OCI-LY1 (cell line): ENCODE measurements at regions not wholly inside any gene's neighbourhood (a gene's known extent, or its start where the extent isn't known, plus 50 kb on each side); places are given as distances from the start of the nearest gene placed in this dataset.

Experiments used
- H2AFZ ChIP-seq: fragments of 200-600 bp; sonication (generic), shearing (Covaris generic); 2 replicates; pipeline ENCODE4 v1.6.0; 2014; ENCODE audit warnings: antibody characterized with exemption, mild to moderate bottlenecking, low read length
- H3F3A ChIP-seq: fragments of 200-600 bp; sonication (generic), shearing (Covaris generic); 2 replicates; pipeline ENCODE4 v1.6.0; 2014; ENCODE audit warnings: mild to moderate bottlenecking, antibody characterized with exemption, low read length, moderate library complexity; ENCODE audit not compliant: insufficient read depth
- H3K27ac ChIP-seq: fragments of 200-600 bp; sonication (generic); 2 replicates; pipeline ENCODE4 v1.5.1; 2014; ENCODE audit warnings: low read length, mixed run types, mild to moderate bottlenecking, low read depth; ENCODE audit not compliant: poor library complexity, severe bottlenecking
- H3K27me3 ChIP-seq: fragments of 200-600 bp; sonication (generic); 2 replicates; pipeline ENCODE4 v1.6.0; 2014; ENCODE audit warnings: antibody characterized with exemption, mild to moderate bottlenecking, low read length, moderate library complexity; ENCODE audit not compliant: insufficient read depth
- H3K36me3 ChIP-seq: fragments of 200-600 bp; sonication (generic); 2 replicates; pipeline ENCODE4 v1.6.1; 2014; ENCODE audit warnings: mild to moderate bottlenecking, antibody characterized with exemption, low read length, moderate library complexity, mixed read lengths; ENCODE audit not compliant: insufficient read depth
- H3K4me1 ChIP-seq: fragments of 200-600 bp; sonication (generic); 2 replicates; pipeline ENCODE4 v1.5.1; 2014; ENCODE audit warnings: mild to moderate bottlenecking, low read length, moderate library complexity; ENCODE audit not compliant: insufficient read depth, severe bottlenecking
- H3K4me2 ChIP-seq: fragments of 200-600 bp; sonication (generic), shearing (Covaris generic); 2 replicates; pipeline ENCODE4 v1.6.1; 2014; ENCODE audit warnings: low read length
- H3K4me3 ChIP-seq: fragments of 200-600 bp; sonication (generic); 2 replicates; pipeline ENCODE4 v1.5.1; 2014; ENCODE audit warnings: low read length, low read depth, mild to moderate bottlenecking, mixed read lengths; ENCODE audit not compliant: poor library complexity, severe bottlenecking
- H3K79me2 ChIP-seq: fragments of 200-600 bp; shearing (Covaris generic); 2 replicates; pipeline ENCODE4 v1.6.1; 2016; ENCODE audit warnings: mixed run types, low read length, mixed read lengths; ENCODE audit not compliant: insufficient read depth
- H3K9ac ChIP-seq: fragments of 200-600 bp; sonication (generic), shearing (Covaris generic); 2 replicates; pipeline ENCODE4 v1.6.1; 2014; ENCODE audit warnings: mild to moderate bottlenecking, low read length, mixed read lengths
- H3K9me2 ChIP-seq: fragments of 200-600 bp; sonication (generic), shearing (Covaris generic); 2 replicates; pipeline ENCODE4 v1.6.1; 2014; ENCODE audit warnings: low read depth, mild to moderate bottlenecking, low read length, mixed read lengths
- H3K9me3 ChIP-seq: fragments of 200-600 bp; shearing (Covaris generic); 2 replicates; pipeline ENCODE4 v1.6.1; 2014; ENCODE audit warnings: low read length, mixed read lengths
- H4K20me1 ChIP-seq: fragments of 200-600 bp; sonication (generic), shearing (Covaris generic); 2 replicates; pipeline ENCODE4 v1.6.0; 2016; ENCODE audit warnings: mild to moderate bottlenecking, low read length; ENCODE audit not compliant: insufficient read depth
- CTCF ChIP-seq: fragments of 200-600 bp; sonication (generic), shearing (Covaris generic); IDR thresholded peaks from 2 replicates; pipeline ENCODE4 v1.5.1; 2017; ENCODE audit warnings: mild to moderate bottlenecking, antibody characterized with exemption, low read length, moderate library complexity, mixed read lengths
- EZH2 ChIP-seq: fragments of 200-600 bp; sonication (generic), shearing (Covaris generic); IDR thresholded peaks from 2 replicates; pipeline ENCODE4 v1.8.0; 2017; ENCODE audit warnings: borderline replicate concordance, mixed run types, mild to moderate bottlenecking, antibody characterized with exemption, low read length, moderate library complexity, mixed read lengths

GRCh38 chr3:99393961-99394360 is 244.4 kb upstream of the COL8A1 start:
- H2AFZ ChIP-seq, result no peak overlapping the region
- no peak overlapping the region for H3K4me2 ChIP-seq
- no peak overlapping the region for H3K9ac ChIP-seq
- H3K4me3 ChIP-seq, result no peak overlapping the region
- H3F3A ChIP-seq, result no peaks in the 10 kb centered on the region
- H3K27ac ChIP-seq, result no peak overlapping the region
- H3K9me2 ChIP-seq, result no peaks in the 10 kb centered on the region
- no peaks in the 10 kb centered on the region for H3K4me1 ChIP-seq
- H3K9me3 ChIP-seq, result no peaks in the 10 kb centered on the region
- no peak for TF ChIP-seq CTCF
- no peak for TF ChIP-seq EZH2
- H4K20me1 ChIP-seq, result no peaks in the 10 kb centered on the region
- no peaks in the 10 kb centered on the region for H3K79me2 ChIP-seq
- H3K27me3 ChIP-seq, result no peaks in the 10 kb centered on the region
- no peaks in the 10 kb centered on the region for H3K36me3 ChIP-seq

DNA sequence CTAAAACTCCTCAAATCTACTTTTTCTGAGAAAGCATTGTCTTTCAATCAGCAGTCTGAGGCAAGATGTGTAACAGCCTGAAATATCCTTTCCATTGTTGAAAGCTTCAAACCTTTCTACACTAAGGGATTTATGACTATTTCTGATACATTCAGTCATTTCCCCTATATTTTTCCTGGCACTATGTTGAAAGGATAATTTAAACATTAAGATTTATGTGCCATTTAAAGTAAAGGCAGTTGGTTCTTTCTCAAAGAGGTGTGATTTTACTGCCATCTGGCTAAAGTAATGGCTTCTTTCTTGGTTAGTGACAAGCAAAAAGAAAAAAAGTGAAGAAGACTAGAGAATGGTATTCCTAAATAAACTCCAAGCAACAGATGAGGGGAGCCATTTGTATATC is 249.6 kb upstream of the COL8A1 start:
- Histone ChIP-seq H3K9me3 (no peaks in the 10 kb centered on the region), H3K4me1 (no peaks in the 10 kb centered on the region), H3K27ac (no peak overlapping the region), H3K79me2 (no peaks in the 10 kb centered on the region), H3K9me2 (no peaks in the 10 kb centered on the region), H3K4me2 (no peak overlapping the region), H3K4me3 (no peak overlapping the region), H3K27me3 (no peaks in the 10 kb centered on the region), H4K20me1 (no peaks in the 10 kb centered on the region), H3F3A (no peaks in the 10 kb centered on the region), H2AFZ (no peak overlapping the region), H3K36me3 (no peaks in the 10 kb centered on the region), H3K9ac (no peak overlapping the region)
- no peak for TF ChIP-seq CTCF
- TF ChIP-seq EZH2, result no peak

GRCh38 chr3:99384596-99384995 is 253.8 kb upstream of the COL8A1 start:
- no peaks in the 10 kb centered on the region for H3K27me3 ChIP-seq
- no peaks in the 10 kb centered on the region for H3K79me2 ChIP-seq
- H3K9me2 ChIP-seq, result no peaks in the 10 kb centered on the region
- H4K20me1 ChIP-seq, result no peaks in the 10 kb centered on the region
- no peak overlapping the region for H3K4me2 ChIP-seq
- H3K27ac ChIP-seq, result no peak overlapping the region
- H3F3A ChIP-seq, result no peaks in the 10 kb centered on the region
- H3K4me3 ChIP-seq, result no peak overlapping the region
- H3K36me3 ChIP-seq, result no peaks in the 10 kb centered on the region
- no peak overlapping the region for H3K9ac ChIP-seq
- TF ChIP-seq CTCF (no peak), EZH2 (no peak)
- H3K4me1 ChIP-seq, result no peaks in the 10 kb centered on the region
- H2AFZ ChIP-seq, result no peak overlapping the region
- no peaks in the 10 kb centered on the region for H3K9me3 ChIP-seq
